ENCODE measurements at regions not wholly inside any gene's neighbourhood (a gene's known extent, or its start where the extent isn't known, plus 50 kb on each side); places are given as distances from the start of the nearest gene placed in this dataset.

- no peak for TF ChIP-seq CTCF (IDR thresholded peaks at IDR 0.05)
- no peak for TF ChIP-seq POLR2A (IDR thresholded peaks at IDR 0.05)
These were observed 143.4 kb upstream of the ADO start for GRCh38 chr10:62661143-62661542.

Data from breast epithelium (tissue), 3 donors.